Suprapubic skin (tissue), 4 donors: ENCODE measurements at regions not wholly inside any gene's neighbourhood (a gene's known extent, or its start where the extent isn't known, plus 50 kb on each side); places are given as distances from the start of the nearest gene placed in this dataset.

Experiments
- DNase-seq, 2 donors: peaks; one replicate each; pipeline ENCODE4 v3.0.0-alpha.2; 2019; ENCODE audit warnings: low spot score in 2 of 2
- H3K27ac ChIP-seq: fragments of 200-600 bp; sonication (generic); one replicate; pipeline ENCODE4 v1.5.1; 2019
- H3K27me3 ChIP-seq: fragments of 200-600 bp; sonication (generic); one replicate; pipeline ENCODE4 v1.5.1; 2019
- H3K36me3 ChIP-seq: fragments of 200-600 bp; sonication (generic); one replicate; pipeline ENCODE4 v1.5.1; 2019
- H3K4me1 ChIP-seq: fragments of 200-600 bp; sonication (generic); one replicate; pipeline ENCODE4 v1.5.1; 2019
- H3K4me3 ChIP-seq: fragments of 200-600 bp; sonication (generic); one replicate; pipeline ENCODE4 v1.5.1; 2019; ENCODE audit warnings: mild to moderate bottlenecking
- H3K9me3 ChIP-seq: fragments of 200-600 bp; sonication (generic); one replicate; pipeline ENCODE4 v1.5.1; 2019
- CTCF ChIP-seq, 2 donors: fragments of 200-600 bp in 1 of 2; fragments of 450-650 bp in 1 of 2; sonication (generic) in 1 of 2; IDR thresholded peaks; one replicate each; pipeline ENCODE4 v1.5.1; 2016 to 2019; ENCODE audit warnings: antibody characterized with exemption in 2 of 2, mild to moderate bottlenecking in 1 of 2, moderate library complexity in 1 of 2
- EP300 ChIP-seq: sonication (generic); formaldehyde crosslinking; IDR thresholded peaks from one replicate; pipeline ENCODE4 v1.6.1; 2017; ENCODE audit warnings: antibody characterized with exemption
- POLR2A ChIP-seq, 2 donors: fragments of 450-650 bp; IDR thresholded peaks; one replicate each; pipeline ENCODE4 v1.6.1; 2017; ENCODE audit warnings: antibody characterized with exemption in 2 of 2, mild to moderate bottlenecking in 2 of 2, moderate library complexity in 2 of 2
- POLR2AphosphoS5 ChIP-seq, 3 donors: sonication (generic); formaldehyde crosslinking; IDR thresholded peaks; one replicate each; pipeline ENCODE4 v1.6.1; 2017; ENCODE audit warnings: antibody characterized with exemption in 3 of 3
- WGBS: methylation state at CpG from one replicate; pipeline ENCODE4 v1.1.5; 2018; 5-methylcytosine and 5-hydroxymethylcytosine counted together

GRCh38 chr10:33635967-33636515, 301.6 kb upstream of the NRP1 start:
- H3K27me3 ChIP-seq, result no peaks in the 10 kb centered on the region
- peaks cover 12% of the 10 kb centered on the region for H3K4me1 ChIP-seq
- H3K27ac ChIP-seq, result no peak overlapping the region
- no peak for DNase-seq
- no peaks in the 10 kb centered on the region for H3K9me3 ChIP-seq
- TF ChIP-seq EP300 (no peak), CTCF (IDR thresholded peaks at IDR 0.05) (no peak), POLR2AphosphoS5 (IDR thresholded peaks at IDR 0.05) (no peak), POLR2A (IDR thresholded peaks at IDR 0.05) (no peak)
- no peak overlapping the region for H3K4me3 ChIP-seq
- 66% methylated on average over 6 of the region's 6 CpGs for WGBS
- no peaks in the 10 kb centered on the region for H3K36me3 ChIP-seq

GRCh38 chr10:33632432-33632831, 298.0 kb upstream of the NRP1 start:
- H3K36me3 ChIP-seq, result no peaks in the 10 kb centered on the region
- no peak for DNase-seq
- H3K27ac ChIP-seq, result no peak overlapping the region
- TF ChIP-seq POLR2A (IDR thresholded peaks at IDR 0.05) (no peak), CTCF (IDR thresholded peaks at IDR 0.05) (no peak), EP300 (no peak), POLR2AphosphoS5 (IDR thresholded peaks at IDR 0.05) (no peak)
- H3K27me3 ChIP-seq, result no peaks in the 10 kb centered on the region
- no peaks in the 10 kb centered on the region for H3K9me3 ChIP-seq
- peaks cover 12% of the 10 kb centered on the region for H3K4me1 ChIP-seq
- no peak overlapping the region for H3K4me3 ChIP-seq

- Histone ChIP-seq H3K9me3 (no peaks in the 10 kb centered on the region), H3K27me3 (no peaks in the 10 kb centered on the region), H3K4me1 (peaks cover 12% of the 10 kb centered on the region), H3K4me3 (no peak overlapping the region), H3K27ac (no peak overlapping the region), H3K36me3 (no peaks in the 10 kb centered on the region)
- no peak for DNase-seq
- 59% methylated on average over 3 of the region's 3 CpGs for WGBS
- TF ChIP-seq CTCF (IDR thresholded peaks at IDR 0.05) (no peak), POLR2AphosphoS5 (IDR thresholded peaks at IDR 0.05) (no peak), POLR2A (IDR thresholded peaks at IDR 0.05) (no peak), EP300 (no peak)
Measured at GRCh38 chr10:33631991-33632390, 297.5 kb upstream of the NRP1 start.

GRCh38 chr10:33630761-33631160, 296.3 kb upstream of the NRP1 start:
- no peaks in the 10 kb centered on the region for H3K9me3 ChIP-seq
- TF ChIP-seq POLR2A (IDR thresholded peaks at IDR 0.05), result no peak
- no peak for TF ChIP-seq CTCF (IDR thresholded peaks at IDR 0.05)
- TF ChIP-seq POLR2AphosphoS5 (IDR thresholded peaks at IDR 0.05), result no peak
- no peak for TF ChIP-seq EP300
- DNase-seq, result no peak
- no peak overlapping the region for H3K4me3 ChIP-seq
- H3K4me1 ChIP-seq, result peaks cover 12% of the 10 kb centered on the region
- no peak overlapping the region for H3K27ac ChIP-seq
- no peaks in the 10 kb centered on the region for H3K36me3 ChIP-seq
- WGBS, result 97% methylated on average over 2 of the region's 2 CpGs
- no peaks in the 10 kb centered on the region for H3K27me3 ChIP-seq

- peaks cover 6% of the 10 kb centered on the region for H3K4me1 ChIP-seq
- TF ChIP-seq POLR2A (IDR thresholded peaks at IDR 0.05) (no peak), POLR2AphosphoS5 (IDR thresholded peaks at IDR 0.05) (no peak), EP300 (no peak), CTCF (IDR thresholded peaks at IDR 0.05) (no peak)
- no peak overlapping the region for H3K4me3 ChIP-seq
- WGBS, result 62% methylated on average over 5 of the region's 5 CpGs
- DNase-seq, result no peak
- no peaks in the 10 kb centered on the region for H3K27me3 ChIP-seq
- no peaks in the 10 kb centered on the region for H3K36me3 ChIP-seq
- no peaks in the 10 kb centered on the region for H3K9me3 ChIP-seq
- no peak overlapping the region for H3K27ac ChIP-seq
Measured at GRCh38 chr10:33627611-33628010, 293.1 kb upstream of the NRP1 start.
